ENCODE measurements at regions not wholly inside any gene's neighbourhood (a gene's known extent, or its start where the extent isn't known, plus 50 kb on each side); places are given as distances from the start of the nearest gene placed in this dataset.

DNA sequence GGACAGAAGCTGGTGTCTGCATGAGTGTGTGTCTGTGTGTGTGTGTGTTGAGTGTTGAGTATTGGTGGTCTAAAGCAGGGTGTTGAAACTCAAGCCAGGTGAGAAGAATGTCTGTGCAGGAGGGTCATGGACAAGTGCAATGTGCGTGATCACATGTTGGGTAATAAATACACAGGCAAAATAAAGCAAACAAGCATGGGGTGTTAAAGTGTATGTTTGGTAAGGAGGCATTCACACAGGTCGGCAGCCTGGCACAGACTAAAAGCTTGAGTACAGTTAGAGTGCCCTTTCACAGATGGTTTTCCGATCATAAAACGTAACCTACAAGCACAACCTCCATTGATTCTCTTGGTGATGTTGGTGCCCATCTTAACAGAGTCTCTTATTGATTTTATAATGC is 476.9 kb upstream of the KLHL1 start:
- DNase-seq (ENCODE audit: low spot score) = no peak
- Histone ChIP-seq H3K27ac (no peak overlapping the region), H3K4me3 (no peak overlapping the region)
- TF ChIP-seq CTCF (IDR thresholded peaks at IDR 0.05) = no peak

DNA sequence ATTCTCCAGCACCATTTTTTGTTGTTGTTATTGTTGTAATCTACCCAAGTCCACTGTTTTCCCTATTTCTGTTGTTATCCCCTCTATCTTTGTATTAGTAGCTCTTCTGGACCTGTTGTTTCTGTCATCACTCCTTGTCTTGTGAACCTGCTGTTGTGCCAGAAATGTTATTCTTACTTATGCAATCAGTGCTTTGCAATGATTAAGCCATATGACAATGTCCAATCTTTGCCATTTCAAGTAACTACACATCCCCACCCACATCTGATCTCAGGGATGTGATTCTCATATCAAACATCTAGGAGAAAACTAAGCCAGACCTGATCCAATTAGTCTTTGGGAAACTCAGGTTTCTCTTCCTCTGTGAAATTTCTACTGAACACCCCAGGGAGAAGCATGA is 472.6 kb upstream of the KLHL1 start:
- Histone ChIP-seq H3K27ac (no peak overlapping the region), H3K4me3 (no peak overlapping the region)
- TF ChIP-seq CTCF (IDR thresholded peaks at IDR 0.05) = no peak
- DNase-seq (ENCODE audit: low spot score) = no peak

DNA sequence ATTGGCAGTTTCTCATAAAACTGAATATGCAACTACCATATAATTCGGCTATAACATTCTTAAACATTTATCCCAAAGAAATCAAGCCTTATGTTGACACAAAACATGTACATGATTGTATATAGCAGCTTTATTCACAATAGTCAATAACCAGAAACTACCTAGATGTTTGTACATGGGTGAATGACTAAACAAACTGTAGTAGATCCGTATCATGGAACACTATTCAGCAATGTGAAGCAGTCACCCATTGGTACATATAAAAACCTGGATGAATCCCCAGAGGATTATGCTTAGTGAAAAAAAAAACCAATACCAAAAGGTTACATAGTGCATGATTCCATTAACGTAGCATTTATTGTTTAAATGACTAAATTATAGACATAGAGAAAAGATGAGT is 471.7 kb upstream of the KLHL1 start:
- Histone ChIP-seq H3K27ac (no peak overlapping the region), H3K4me3 (no peak overlapping the region)
- TF ChIP-seq CTCF (IDR thresholded peaks at IDR 0.05) = no peak
- DNase-seq (ENCODE audit: low spot score) = no peak

DNA sequence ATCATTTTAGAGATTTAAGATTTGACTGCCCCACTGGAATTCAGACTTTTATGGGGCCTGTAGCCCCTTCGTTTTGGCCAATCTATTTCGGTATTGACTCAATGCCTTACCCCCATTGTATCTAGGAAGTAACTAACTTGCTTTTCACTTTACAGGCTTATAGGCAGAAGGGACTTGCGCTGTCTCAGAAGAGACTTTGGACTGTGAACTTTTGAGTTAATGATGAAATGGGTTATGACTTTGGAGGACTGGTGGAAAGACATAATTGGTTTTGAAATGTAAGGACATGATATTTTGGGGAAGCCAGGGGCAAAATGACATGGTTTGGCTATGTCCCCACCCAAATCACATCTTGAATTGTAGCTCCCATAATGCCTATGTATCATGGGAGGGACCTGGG is 463.0 kb upstream of the KLHL1 start:
- no peak for TF ChIP-seq CTCF (IDR thresholded peaks at IDR 0.05)
- no peak for DNase-seq (ENCODE audit: low spot score)
- Histone ChIP-seq H3K27ac (no peak overlapping the region), H3K4me3 (no peak overlapping the region)

- TF ChIP-seq CTCF (IDR thresholded peaks at IDR 0.05) = no peak
- Histone ChIP-seq H3K4me3 (no peak overlapping the region), H3K27ac (no peak overlapping the region)
- DNase-seq (ENCODE audit: low spot score) = no peak
Measured at GRCh38 chr13:70568571-70568970, 460.3 kb upstream of the KLHL1 start.

DNA sequence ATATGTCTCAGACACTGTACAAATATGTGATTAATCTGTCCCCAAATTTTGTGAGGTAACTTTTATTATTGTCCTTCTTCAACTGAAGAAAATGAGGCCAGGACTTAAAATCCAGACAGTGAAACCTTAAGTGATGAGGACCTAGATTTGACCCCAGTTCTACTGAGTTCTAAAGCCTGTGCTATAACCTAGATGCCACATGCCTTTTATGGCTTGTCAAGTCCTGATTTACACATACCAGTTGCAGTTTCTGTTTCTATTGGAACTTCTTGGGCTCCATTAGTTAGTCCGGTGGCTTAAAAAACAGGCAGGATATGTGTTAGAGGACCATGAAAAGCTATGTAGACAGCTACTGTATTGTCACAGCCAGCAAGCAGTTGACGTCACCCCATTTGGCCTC is 436.5 kb upstream of the KLHL1 start:
- no peak overlapping the region for H3K4me3 ChIP-seq
- no peak overlapping the region for H3K27ac ChIP-seq
- no peak for DNase-seq (ENCODE audit: low spot score)
- TF ChIP-seq CTCF (IDR thresholded peaks at IDR 0.05) = no peak

DNA sequence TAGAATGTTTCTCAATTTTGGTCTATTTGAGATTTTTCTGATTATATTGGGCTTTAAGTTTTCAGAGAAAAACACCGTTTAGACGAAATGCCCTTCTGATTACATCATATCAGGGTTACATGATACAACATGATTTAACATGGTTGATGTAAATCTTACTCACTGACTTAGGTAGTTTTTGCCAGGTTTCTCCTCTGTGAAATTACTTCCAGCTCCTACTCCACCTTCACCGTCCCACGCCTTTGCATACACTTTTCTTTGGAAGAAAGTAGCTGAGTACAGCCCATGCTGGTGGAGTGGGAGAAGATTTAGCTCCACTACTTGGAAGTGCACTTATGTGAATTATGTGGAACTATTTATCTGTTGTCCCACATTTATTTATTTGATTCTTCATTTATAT is 433.2 kb upstream of the KLHL1 start:
- H3K27ac ChIP-seq = no peak overlapping the region
- TF ChIP-seq CTCF (IDR thresholded peaks at IDR 0.05) = no peak
- H3K4me3 ChIP-seq = no peak overlapping the region
- DNase-seq (ENCODE audit: low spot score) = no peak

All from coronary artery (tissue), 2 donors.